Gastrocnemius medialis (tissue), 4 donors: ENCODE measurements at regions not wholly inside any gene's neighbourhood (a gene's known extent, or its start where the extent isn't known, plus 50 kb on each side); places are given as distances from the start of the nearest gene placed in this dataset.

Experiments used
- ATAC-seq, 2 donors: fragments of 150-250 bp; one replicate each; pipeline ENCODE4 v1.9.1; 2016
- DNase-seq, 2 donors: peaks; one replicate each; pipeline ENCODE4 v3.0.0-alpha.2; 2019
- H3K27ac ChIP-seq, 4 donors: fragments of 200-600 bp; sonication (generic); 1 replicate in 1 of 4; 2 replicates in 3 of 4; pipeline ENCODE4 v1.5.1; 2016 to 2018; ENCODE audit warnings: mild to moderate bottlenecking in 2 of 4, moderate library complexity in 1 of 4
- H3K27me3 ChIP-seq, 3 donors: fragments of 200-600 bp; sonication (generic) in 2 of 3; 1 replicate in 1 of 3; 2 replicates in 2 of 3; pipeline versions ENCODE4 v1.5.1 to v1.6.0; 2016 to 2019; ENCODE audit warnings: mild to moderate bottlenecking in 1 of 3, moderate library complexity in 1 of 3
- H3K36me3 ChIP-seq, 2 donors: fragments of 200-600 bp; sonication (generic) in 1 of 2; one replicate each; pipeline ENCODE4 v1.5.1; 2017 to 2018
- H3K4me1 ChIP-seq, 2 donors: fragments of 200-600 bp; sonication (generic) in 1 of 2; one replicate each; pipeline ENCODE4 v1.5.1; 2016 to 2017; ENCODE audit warnings: mild to moderate bottlenecking in 2 of 2
- H3K4me3 ChIP-seq, 4 donors: fragments of 200-600 bp; sonication (generic) in 3 of 4; 1 replicate in 1 of 4; 2 replicates in 3 of 4; pipeline ENCODE4 v1.5.1; 2016 to 2019; ENCODE audit warnings: mild to moderate bottlenecking in 2 of 4
- H3K9me3 ChIP-seq, 3 donors: fragments of 200-600 bp; sonication (generic) in 2 of 3; 1 replicate in 1 of 3; 2 replicates in 2 of 3; pipeline ENCODE4 v1.5.1; 2016 to 2019
- CTCF ChIP-seq, 5 experiments: fragments of 450-650 bp in 3 of 5; fragments of 200-600 bp in 2 of 5; sonication (generic) in 2 of 5; IDR thresholded peaks in 4 of 5; conservative IDR thresholded peaks in 1 of 5; 1 replicate in 4 of 5; 2 replicates in 1 of 5; pipeline ENCODE4 v1.5.1; 2016 to 2019; ENCODE audit warnings: antibody characterized with exemption in 5 of 5, mild to moderate bottlenecking in 3 of 5, moderate library complexity in 3 of 5
- POLR2A ChIP-seq, 2 donors: fragments of 450-650 bp; IDR thresholded peaks; one replicate each; pipeline ENCODE4 v1.6.1; 2017; ENCODE audit warnings: antibody characterized with exemption in 2 of 2, mild to moderate bottlenecking in 2 of 2, moderate library complexity in 2 of 2
- in situ Hi-C, 4 donors: fragments of 200-750 bp; cut with MboI; loops; one replicate each; pipeline versions ENCODE4 v1.15.0 to v1.8.0; 2017; ENCODE audit warnings: low sequenced_read_pairs in 4 of 4
- intact Hi-C: fragments of 100-400 bp; cut with DNase I; formaldehyde crosslinking; loops from one replicate; pipeline ENCODE4 v1.15.1; 2023; ENCODE audit warnings: low total_unique reads

GRCh38 chr10:131425752-131426533, 114.4 kb upstream of the TCERG1L start:
- no peak for DNase-seq
- no peak for ATAC-seq
- Histone ChIP-seq H3K27me3 (peaks cover 0 to 22% (median 9%) of the 10 kb centered on the region in 3 donors), H3K4me3 (no peak overlapping the region), H3K9me3 (no peaks in the 10 kb centered on the region), H3K36me3 (no peaks in the 10 kb centered on the region), H3K27ac (no peak overlapping the region), H3K4me1 (no peaks in the 10 kb centered on the region)
- in situ Hi-C loops (no loop called here), intact Hi-C loops (no loop called here)
- TF ChIP-seq CTCF (IDR thresholded peaks at IDR 0.05 in 4 of 5, conservative IDR thresholded peaks at IDR 0.05 in 1 of 5) (no peak), POLR2A (IDR thresholded peaks at IDR 0.05) (no peak)

GRCh38 chr10:131426534-131426898, 115.0 kb upstream of the TCERG1L start:
- Histone ChIP-seq H3K4me3 (no peak overlapping the region), H3K27me3 (peaks cover 0 to 27% (median 12%) of the 10 kb centered on the region in 3 donors), H3K36me3 (no peaks in the 10 kb centered on the region), H3K27ac (no peak overlapping the region), H3K4me1 (no peaks in the 10 kb centered on the region), H3K9me3 (no peaks in the 10 kb centered on the region)
- in situ Hi-C loops, result no loop called here
- intact Hi-C loops, result no loop called here
- no peak for DNase-seq
- ATAC-seq, result no peak
- no peak for TF ChIP-seq CTCF (IDR thresholded peaks at IDR 0.05 in 4 of 5, conservative IDR thresholded peaks at IDR 0.05 in 1 of 5)

GRCh38 chr10:131427281-131427680, 115.8 kb upstream of the TCERG1L start:
- no peak overlapping the region for H3K27ac ChIP-seq
- peaks cover 0 to 27% (median 12%) of the 10 kb centered on the region in 3 donors for H3K27me3 ChIP-seq
- intact Hi-C loops (no loop called here), in situ Hi-C loops (no loop called here)
- DNase-seq (no peak), ATAC-seq (no peak)
- no peaks in the 10 kb centered on the region for H3K9me3 ChIP-seq
- no peaks in the 10 kb centered on the region for H3K4me1 ChIP-seq
- H3K4me3 ChIP-seq, result no peak overlapping the region
- no peaks in the 10 kb centered on the region for H3K36me3 ChIP-seq
- TF ChIP-seq POLR2A (IDR thresholded peaks at IDR 0.05) (no peak), CTCF (IDR thresholded peaks at IDR 0.05 in 4 of 5, conservative IDR thresholded peaks at IDR 0.05 in 1 of 5) (no peak)

- H3K27ac ChIP-seq, result no peak overlapping the region
- in situ Hi-C loops, result no loop called here
- DNase-seq, result no peak
These were observed 116.4 kb upstream of the TCERG1L start for GRCh38 chr10:131427901-131428300.

More at GRCh38 chr10:131427901-131428300, 116.4 kb upstream of the TCERG1L start:
- peaks cover 0 to 27% (median 12%) of the 10 kb centered on the region in 3 donors for H3K27me3 ChIP-seq
- H3K9me3 ChIP-seq, result no peaks in the 10 kb centered on the region
- ATAC-seq, result no peak
- TF ChIP-seq CTCF (IDR thresholded peaks at IDR 0.05 in 4 of 5, conservative IDR thresholded peaks at IDR 0.05 in 1 of 5) (no peak), POLR2A (IDR thresholded peaks at IDR 0.05) (no peak)
- intact Hi-C loops, result no loop called here
- H3K4me1 ChIP-seq, result no peaks in the 10 kb centered on the region
- no peak overlapping the region for H3K4me3 ChIP-seq
- no peaks in the 10 kb centered on the region for H3K36me3 ChIP-seq
